ENCODE measurements at regions not wholly inside any gene's neighbourhood (a gene's known extent, or its start where the extent isn't known, plus 50 kb on each side); places are given as distances from the start of the nearest gene placed in this dataset.

- FAIRE-seq (no peak), DNase-seq (ENCODE audit: insufficient read length, low spot score) (no peak)
These were observed 394.8 kb downstream of the PRDM2 start for GRCh38 chr1:14094611-14095400.

GRCh38 chr1:14098294-14098913 is 398.4 kb downstream of the PRDM2 start:
- FAIRE-seq (no peak), DNase-seq (ENCODE audit: insufficient read length, low spot score) (no peak)

- no peak for FAIRE-seq
- no peak for DNase-seq (ENCODE audit: insufficient read length, low spot score)
These were observed 400.5 kb downstream of the PRDM2 start for GRCh38 chr1:14100444-14100843.

- FAIRE-seq, result no peak
- no peak for DNase-seq (ENCODE audit: insufficient read length, low spot score)
These were observed 400.9 kb downstream of the PRDM2 start for GRCh38 chr1:14100919-14101318.

DNA sequence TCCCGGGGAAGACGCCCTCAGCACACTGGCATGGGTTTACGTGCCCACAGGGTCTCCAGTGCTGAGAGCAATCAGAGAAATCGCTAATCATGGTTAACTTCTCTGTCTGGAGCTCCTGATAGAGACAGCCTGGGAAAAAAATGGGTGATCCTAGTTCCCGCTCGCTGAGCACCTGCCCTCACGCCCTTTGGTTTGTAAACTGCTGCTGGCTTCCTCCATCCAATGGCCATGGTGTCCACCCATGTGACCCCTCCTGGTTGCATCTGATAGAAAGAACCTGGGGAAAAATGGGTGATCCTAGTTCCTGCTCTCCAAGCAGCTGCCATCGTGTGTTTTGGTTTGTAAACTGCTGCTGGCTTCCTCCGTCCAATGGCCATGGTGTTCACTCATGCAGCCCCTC is 402.2 kb downstream of the PRDM2 start:
- FAIRE-seq (no peak), DNase-seq (ENCODE audit: insufficient read length, low spot score) (no peak)

DNA sequence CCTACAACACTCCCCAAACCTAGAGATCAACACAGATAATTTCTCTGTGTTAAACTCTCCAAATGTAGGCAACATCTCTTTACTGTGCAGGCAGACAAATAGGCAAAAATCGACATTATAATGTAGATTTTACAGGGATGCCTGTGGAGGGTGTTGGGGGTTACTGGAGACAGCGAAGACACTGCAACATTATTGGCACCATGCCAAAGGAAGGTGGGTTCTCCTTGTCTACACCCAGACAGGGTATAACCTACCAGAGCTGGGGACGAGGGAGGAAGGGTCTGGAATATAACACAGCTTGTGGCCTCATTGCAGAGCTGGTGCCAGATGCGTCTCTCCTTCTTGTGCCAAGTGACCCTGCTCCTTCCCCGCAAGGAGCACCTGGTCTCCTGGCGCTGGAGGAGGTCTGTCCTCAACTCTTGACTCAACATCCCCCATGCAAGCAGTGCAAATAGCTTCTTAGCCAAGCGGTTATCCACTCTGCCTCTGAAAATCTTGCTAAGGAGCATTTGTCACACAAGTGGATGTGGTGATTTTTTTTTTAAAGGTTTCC is 404.0 kb downstream of the PRDM2 start:
- FAIRE-seq (no peak), DNase-seq (ENCODE audit: insufficient read length, low spot score) (no peak)

- FAIRE-seq (no peak), DNase-seq (ENCODE audit: insufficient read length, low spot score) (no peak)
These were observed 406.1 kb downstream of the PRDM2 start for GRCh38 chr1:14106126-14106525.

GRCh38 chr1:14106679-14107313 is 406.8 kb downstream of the PRDM2 start:
- no peak for DNase-seq (ENCODE audit: insufficient read length, low spot score)
- FAIRE-seq, result no peak

DNA sequence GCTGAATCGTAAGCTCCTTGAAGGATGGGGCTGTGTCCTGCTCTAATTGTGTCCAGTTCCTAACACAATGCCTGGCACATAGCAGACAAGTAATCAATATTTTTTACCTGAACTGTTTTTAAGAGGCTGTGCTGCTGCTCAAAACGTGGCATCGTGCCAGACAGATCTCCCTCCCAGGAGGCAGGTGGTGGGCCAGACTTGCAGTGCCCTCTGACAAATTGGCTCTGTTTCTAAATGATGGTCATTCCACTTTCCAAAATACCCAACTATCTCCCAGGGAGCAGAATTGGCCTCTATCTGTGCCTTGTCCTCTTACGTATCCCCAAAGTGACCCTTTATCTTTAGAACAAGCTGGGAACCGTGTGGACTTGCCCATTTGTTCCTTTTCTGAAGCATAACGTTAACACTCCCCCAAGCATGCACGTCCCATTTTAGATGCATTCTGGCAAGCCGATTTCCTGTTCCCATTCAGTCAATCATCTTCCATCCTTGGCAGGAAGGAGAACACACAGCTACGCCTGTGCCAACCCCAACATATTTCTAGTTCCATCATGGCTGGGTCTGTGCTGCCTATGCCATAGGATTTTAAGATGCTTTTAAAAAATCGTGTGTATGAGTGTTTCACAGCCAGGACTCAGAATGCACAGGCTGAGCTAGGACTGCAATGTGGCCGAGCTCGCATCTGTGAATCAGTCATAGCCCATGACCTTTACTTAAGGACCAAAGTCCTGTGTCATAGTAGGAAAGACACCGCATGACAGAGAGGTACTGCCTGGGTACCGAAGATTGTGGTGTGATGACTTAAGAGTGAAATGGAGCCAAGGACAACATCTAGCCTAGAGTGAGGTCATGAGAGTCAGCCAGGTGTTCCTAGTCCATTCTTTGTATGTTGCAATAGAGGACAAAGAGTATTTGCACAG is 408.6 kb downstream of the PRDM2 start:
- DNase-seq (ENCODE audit: insufficient read length, low spot score) (no peak), FAIRE-seq (no peak)

GRCh38 chr1:14109276-14109635 is 409.3 kb downstream of the PRDM2 start:
- FAIRE-seq (no peak), DNase-seq (ENCODE audit: insufficient read length, low spot score) (no peak)

DNA sequence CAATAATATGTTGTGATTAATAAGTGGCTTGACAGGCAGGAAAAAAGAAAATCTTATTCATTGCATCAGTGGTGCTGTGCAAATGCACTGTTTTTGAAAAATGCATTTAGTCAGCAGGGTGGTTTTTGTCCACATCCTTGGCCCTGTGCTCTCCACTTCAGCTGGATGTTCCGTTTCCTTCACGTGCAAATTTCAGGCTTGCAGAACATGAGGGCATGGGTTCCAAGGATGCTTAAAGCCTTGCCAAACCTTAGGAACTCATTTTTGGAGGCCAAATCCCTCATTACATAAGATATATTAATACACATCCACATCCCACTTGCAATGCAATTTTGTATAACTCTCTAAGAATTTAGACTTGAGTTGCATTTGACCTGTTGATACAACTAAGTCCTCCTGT is 410.1 kb downstream of the PRDM2 start:
- FAIRE-seq (no peak), DNase-seq (ENCODE audit: insufficient read length, low spot score) (no peak)

GRCh38 chr1:14111121-14111520 is 411.1 kb downstream of the PRDM2 start:
- DNase-seq (ENCODE audit: insufficient read length, low spot score) (no peak), FAIRE-seq (no peak)

GRCh38 chr1:14112613-14113012 is 412.6 kb downstream of the PRDM2 start:
- FAIRE-seq (no peak), DNase-seq (ENCODE audit: insufficient read length, low spot score) (no peak)

DNA sequence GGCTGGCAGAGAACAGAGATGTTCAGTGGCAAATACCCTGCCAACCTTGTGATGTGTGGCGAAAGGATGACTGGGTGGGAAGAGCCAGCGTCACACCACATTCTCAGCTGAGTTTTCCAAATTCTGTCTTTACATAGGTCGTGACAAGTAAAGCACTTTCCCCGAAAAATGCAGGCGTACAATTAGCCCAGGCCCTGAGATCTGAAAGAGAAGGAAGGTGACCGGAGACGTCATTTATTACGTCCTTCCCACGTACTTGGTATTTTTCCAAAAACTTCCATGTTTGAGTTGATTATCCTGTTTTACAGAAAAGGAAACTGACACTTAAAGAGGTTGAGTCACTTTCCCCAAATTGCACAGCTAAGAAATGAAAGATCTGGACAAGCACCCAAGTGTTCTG is 413.3 kb downstream of the PRDM2 start:
- no peak for FAIRE-seq
- DNase-seq (ENCODE audit: insufficient read length, low spot score), result no peak

DNA sequence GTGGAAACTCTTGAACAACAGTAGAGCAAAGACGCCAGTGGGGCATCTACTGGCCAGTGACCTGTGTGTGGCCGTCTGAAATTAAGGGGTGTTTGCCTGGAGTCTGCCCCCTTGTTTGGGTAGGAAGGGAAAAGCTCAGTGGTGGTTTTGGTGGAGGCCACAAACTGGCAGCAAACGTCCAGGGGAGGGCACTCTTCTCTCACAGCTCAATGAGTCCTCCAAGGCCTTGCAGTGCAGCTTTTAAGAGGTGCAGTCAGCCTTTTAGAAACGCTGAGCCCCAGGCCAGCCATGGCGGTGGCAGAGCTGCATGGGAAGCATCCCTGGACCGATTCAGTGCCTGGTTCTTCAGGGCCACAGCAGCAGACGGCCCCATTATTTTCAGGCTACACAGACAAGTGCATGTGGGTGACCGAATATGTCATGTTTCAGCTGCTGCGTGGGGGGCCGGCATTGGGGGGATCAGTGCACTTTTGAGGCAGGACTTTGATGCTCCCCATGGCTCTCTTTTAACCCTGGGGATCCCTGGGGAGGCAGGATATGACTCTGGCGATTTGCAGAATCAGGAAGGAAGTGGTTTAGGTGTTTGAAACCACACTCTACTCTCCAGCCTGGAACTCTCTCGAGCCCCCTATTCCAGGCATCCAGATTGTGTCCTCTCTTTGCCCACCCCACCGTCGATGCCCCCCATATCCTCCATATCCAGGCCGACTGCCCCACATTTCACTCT is 414.0 kb downstream of the PRDM2 start:
- FAIRE-seq, result no peak
- DNase-seq (ENCODE audit: insufficient read length, low spot score), result no peak

GRCh38 chr1:14115976-14116375 is 416.0 kb downstream of the PRDM2 start:
- no peak for FAIRE-seq

GRCh38 chr1:14117700-14118099 is 417.7 kb downstream of the PRDM2 start:
- FAIRE-seq, result no peak
- DNase-seq (ENCODE audit: insufficient read length, low spot score), result no peak

More at GRCh38 chr1:14115976-14116375, 416.0 kb downstream of the PRDM2 start:
- no peak for DNase-seq (ENCODE audit: insufficient read length, low spot score)

DNA sequence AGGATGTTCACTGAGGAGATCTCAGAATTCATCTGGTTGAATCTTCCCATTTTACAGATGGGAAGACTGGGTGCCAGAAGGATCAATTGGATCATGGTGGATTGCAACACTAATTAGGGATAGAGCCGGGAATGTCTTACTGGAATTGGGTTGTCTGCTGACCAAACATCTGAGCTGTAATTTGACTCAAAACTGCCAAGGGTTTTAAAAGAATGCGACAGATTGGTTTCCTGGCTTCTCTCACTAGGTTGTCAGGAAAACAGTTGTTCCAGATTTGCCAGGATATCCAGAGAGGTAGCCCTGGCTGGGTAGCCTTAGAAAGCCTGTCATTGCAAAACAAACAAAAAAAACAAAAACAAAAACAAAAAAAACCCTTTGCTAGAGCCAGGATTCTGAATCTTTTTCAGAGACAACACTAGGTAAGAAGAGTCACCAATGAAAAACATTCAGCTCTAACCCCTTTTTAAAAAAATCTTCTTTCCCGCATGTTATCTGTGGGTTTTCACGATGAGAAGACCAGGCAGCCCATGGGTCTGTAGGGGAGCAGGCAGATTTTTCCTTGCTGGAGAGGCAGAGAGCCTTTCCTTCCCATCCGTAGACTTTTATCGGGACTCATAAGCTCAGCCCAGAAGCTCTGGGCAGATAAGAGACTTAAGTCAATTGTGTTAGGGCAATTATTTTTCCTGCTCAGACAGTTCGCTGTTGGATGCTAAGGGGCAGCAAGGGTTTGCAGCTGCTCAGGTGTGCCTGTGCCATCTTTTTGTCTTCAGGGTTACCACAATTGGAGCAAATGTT is 418.9 kb downstream of the PRDM2 start:
- FAIRE-seq, result no peak
- no peak for DNase-seq (ENCODE audit: insufficient read length, low spot score)

DNA sequence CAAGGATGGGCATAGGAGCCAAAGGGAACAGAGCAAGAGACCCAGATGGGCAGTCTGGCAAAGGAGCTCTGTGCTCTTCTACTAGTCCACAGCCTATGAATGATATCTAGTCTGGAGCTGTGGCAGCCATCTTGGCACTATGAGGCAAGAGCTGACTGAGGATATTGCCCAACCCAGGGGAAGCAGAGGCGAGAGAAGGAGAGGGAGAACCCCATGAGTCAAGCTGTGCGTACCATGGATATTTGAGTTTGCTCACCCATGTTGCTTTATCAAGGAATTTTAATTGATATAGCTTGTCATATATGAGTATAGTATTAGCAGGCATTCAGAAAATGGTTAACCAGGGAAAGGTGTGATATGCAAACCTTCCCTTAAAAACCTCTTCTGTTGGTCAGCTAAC is 420.9 kb downstream of the PRDM2 start:
- FAIRE-seq (no peak), DNase-seq (ENCODE audit: insufficient read length, low spot score) (no peak)

All from GM19239 (cell line).